ENCODE measurements at regions not wholly inside any gene's neighbourhood (a gene's known extent, or its start where the extent isn't known, plus 50 kb on each side); places are given as distances from the start of the nearest gene placed in this dataset.

DNA sequence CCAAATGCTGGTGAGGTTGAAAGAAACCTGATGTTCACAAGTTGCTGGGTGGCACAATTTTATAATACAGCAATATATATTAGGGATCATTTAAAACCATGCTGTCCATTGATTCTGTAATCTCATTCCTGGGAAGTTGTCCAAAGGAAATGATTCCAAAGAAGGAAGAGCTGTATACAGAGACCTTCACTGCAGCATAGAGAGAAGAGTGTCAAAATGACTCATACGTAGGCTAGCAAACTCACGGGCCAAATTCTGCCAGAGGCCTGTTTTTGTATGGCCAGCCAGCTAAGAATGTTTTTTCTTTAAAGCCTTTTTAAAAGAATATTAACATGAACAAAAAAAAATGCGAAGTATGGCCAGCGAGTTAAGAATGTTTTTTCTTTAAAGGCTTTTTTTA is 69.2 kb upstream of the MED13L start:
- DNase-seq (ENCODE audit: low spot score), result no peak
- peaks cover 16% of the 10 kb centered on the region for H3K4me1 Mint-ChIP-seq (ENCODE audit: low read depth)
- no peaks in the 10 kb centered on the region for H3K27me3 Mint-ChIP-seq (ENCODE audit: low read depth)
- peak overlapping the region; percentile 85 for H3K27ac Mint-ChIP-seq (ENCODE audit: unreplicated experiment)
- peaks cover 6% of the 10 kb centered on the region for H3K36me3 Mint-ChIP-seq (ENCODE audit: low read depth)
- H3K9me3 Mint-ChIP-seq (ENCODE audit: low read depth), result peaks cover 23% of the 10 kb centered on the region
- TF ChIP-seq, protein P1, sequence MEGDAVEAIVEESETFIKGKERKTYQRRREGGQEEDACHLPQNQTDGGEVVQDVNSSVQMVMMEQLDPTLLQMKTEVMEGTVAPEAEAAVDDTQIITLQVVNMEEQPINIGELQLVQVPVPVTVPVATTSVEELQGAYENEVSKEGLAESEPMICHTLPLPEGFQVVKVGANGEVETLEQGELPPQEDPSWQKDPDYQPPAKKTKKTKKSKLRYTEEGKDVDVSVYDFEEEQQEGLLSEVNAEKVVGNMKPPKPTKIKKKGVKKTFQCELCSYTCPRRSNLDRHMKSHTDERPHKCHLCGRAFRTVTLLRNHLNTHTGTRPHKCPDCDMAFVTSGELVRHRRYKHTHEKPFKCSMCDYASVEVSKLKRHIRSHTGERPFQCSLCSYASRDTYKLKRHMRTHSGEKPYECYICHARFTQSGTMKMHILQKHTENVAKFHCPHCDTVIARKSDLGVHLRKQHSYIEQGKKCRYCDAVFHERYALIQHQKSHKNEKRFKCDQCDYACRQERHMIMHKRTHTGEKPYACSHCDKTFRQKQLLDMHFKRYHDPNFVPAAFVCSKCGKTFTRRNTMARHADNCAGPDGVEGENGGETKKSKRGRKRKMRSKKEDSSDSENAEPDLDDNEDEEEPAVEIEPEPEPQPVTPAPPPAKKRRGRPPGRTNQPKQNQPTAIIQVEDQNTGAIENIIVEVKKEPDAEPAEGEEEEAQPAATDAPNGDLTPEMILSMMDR (IDR thresholded peaks at IDR 0.05), result no peak
- no peak overlapping the region for H3K4me3 Mint-ChIP-seq (ENCODE audit: unreplicated experiment)

DNA sequence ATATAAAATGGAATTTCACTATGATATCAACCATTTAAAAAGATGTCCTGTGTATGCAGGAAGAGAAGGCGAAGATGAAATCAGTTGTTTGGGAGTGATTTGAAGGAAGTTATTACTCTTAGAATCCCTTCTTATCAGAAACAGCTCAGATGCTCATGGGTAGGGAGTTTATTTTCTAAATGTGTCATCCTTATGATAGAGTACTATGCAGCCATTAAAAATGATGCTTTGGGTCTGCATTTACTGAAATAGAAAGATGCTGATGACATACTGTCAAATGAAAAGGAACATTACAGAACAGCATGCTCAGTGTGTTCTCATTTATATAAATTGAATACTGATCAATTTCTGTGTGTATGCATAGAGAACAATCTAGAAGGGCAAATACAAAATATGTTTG is 69.8 kb upstream of the MED13L start:
- no peak for DNase-seq (ENCODE audit: low spot score)
- no peak overlapping the region for H3K4me3 Mint-ChIP-seq (ENCODE audit: unreplicated experiment)
- H3K27ac Mint-ChIP-seq (ENCODE audit: unreplicated experiment), result peak overlapping the region; percentile 85
- TF ChIP-seq, protein P1 (IDR thresholded peaks at IDR 0.05), result no peak
- H3K27me3 Mint-ChIP-seq (ENCODE audit: low read depth), result no peaks in the 10 kb centered on the region
- H3K9me3 Mint-ChIP-seq (ENCODE audit: low read depth), result peaks cover 19% of the 10 kb centered on the region
- peaks cover 6% of the 10 kb centered on the region for H3K36me3 Mint-ChIP-seq (ENCODE audit: low read depth)
- H3K4me1 Mint-ChIP-seq (ENCODE audit: low read depth), result peaks cover 16% of the 10 kb centered on the region

- H3K9me3 Mint-ChIP-seq (ENCODE audit: low read depth), result peaks cover under 1% of the 10 kb centered on the region
- DNase-seq (ENCODE audit: low spot score), result no peak
- H3K27me3 Mint-ChIP-seq (ENCODE audit: low read depth), result no peaks in the 10 kb centered on the region
- H3K4me3 Mint-ChIP-seq (ENCODE audit: unreplicated experiment), result no peak overlapping the region
- TF ChIP-seq, protein P1 (IDR thresholded peaks at IDR 0.05), result no peak
- H3K36me3 Mint-ChIP-seq (ENCODE audit: low read depth), result no peaks in the 10 kb centered on the region
- H3K27ac Mint-ChIP-seq (ENCODE audit: unreplicated experiment), result no peak overlapping the region
- peaks cover under 1% of the 10 kb centered on the region for H3K4me1 Mint-ChIP-seq (ENCODE audit: low read depth)
Observed at GRCh38 chr12:116352315-116352835, 74.9 kb upstream of the MED13L start.

DNA sequence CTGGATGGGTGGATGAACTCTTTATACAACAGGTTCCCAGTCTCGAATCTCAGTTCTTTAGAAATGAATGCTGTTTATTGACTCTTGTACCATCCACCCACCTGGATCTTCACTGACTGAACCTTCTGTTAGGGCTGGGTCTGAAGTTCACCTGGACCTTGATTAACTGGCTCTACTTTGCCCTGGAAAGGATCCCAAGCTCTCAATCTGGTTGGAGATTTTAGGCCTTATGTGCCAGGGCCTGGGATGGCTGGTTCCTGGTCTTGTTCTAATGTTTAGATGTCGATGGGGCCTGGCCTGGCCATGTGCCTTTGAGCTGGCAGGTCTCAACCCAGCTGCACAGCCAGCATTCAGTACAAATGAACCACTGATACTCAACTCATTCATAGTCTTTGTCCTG is 76.5 kb upstream of the MED13L start:
- Mint-ChIP-seq H3K27ac (ENCODE audit: unreplicated experiment) (no peak overlapping the region), H3K4me3 (ENCODE audit: unreplicated experiment) (no peak overlapping the region), H3K4me1 (ENCODE audit: low read depth) (peaks cover 12% of the 10 kb centered on the region), H3K9me3 (ENCODE audit: low read depth) (no peaks in the 10 kb centered on the region), H3K27me3 (ENCODE audit: low read depth) (no peaks in the 10 kb centered on the region), H3K36me3 (ENCODE audit: low read depth) (no peaks in the 10 kb centered on the region)
- no peak for DNase-seq (ENCODE audit: low spot score)
- TF ChIP-seq, protein P1 (IDR thresholded peaks at IDR 0.05), result no peak

GRCh38 chr12:116354534-116354933 is 77.0 kb upstream of the MED13L start:
- Mint-ChIP-seq H3K36me3 (ENCODE audit: low read depth) (no peaks in the 10 kb centered on the region), H3K27me3 (ENCODE audit: low read depth) (no peaks in the 10 kb centered on the region), H3K27ac (ENCODE audit: unreplicated experiment) (no peak overlapping the region), H3K4me3 (ENCODE audit: unreplicated experiment) (no peak overlapping the region), H3K4me1 (ENCODE audit: low read depth) (peaks cover 18% of the 10 kb centered on the region), H3K9me3 (ENCODE audit: low read depth) (no peaks in the 10 kb centered on the region)
- DNase-seq (ENCODE audit: low spot score), result no peak
- TF ChIP-seq, protein P1 (IDR thresholded peaks at IDR 0.05), result no peak

Measured in chondrocyte (in vitro differentiated cells).